HG03460 (cell line): ENCODE measurements at regions not wholly inside any gene's neighbourhood (a gene's known extent, or its start where the extent isn't known, plus 50 kb on each side); places are given as distances from the start of the nearest gene placed in this dataset.
A peak's percentile ranks its signal among the peaks of the same experiment; 100 is the strongest.

ENCODE experiments used
- ATAC-seq: cut with Tn5 transposase; IDR thresholded peaks from one replicate; pipeline ENCODE4 v1.9.1; 2021; ENCODE audit not compliant: unreplicated experiment

GRCh38 chr2:155696571-155696970 lies 636.0 kb downstream of the NR4A2 start:
- no peak for ATAC-seq

GRCh38 chr2:155695505-155695904 lies 637.0 kb downstream of the NR4A2 start:
- no peak for ATAC-seq

DNA sequence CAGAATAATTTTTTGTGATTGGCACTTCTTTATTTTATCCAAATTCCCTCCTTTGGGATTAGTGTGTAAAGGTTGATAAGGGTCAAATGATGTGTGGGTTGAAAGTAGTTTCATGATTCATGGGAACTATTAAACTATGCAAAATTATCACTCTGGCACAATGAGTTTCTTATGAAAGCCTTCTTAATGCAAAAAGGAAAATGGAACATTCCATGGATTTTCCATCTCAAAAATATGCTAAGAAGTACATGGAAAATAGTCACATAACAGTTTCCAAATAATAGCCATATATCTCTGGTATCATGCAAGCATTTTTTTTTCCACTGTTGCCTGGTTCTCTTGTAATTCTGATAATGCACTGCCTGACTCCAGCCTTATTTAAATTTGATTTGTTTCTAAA lies 639.7 kb downstream of the NR4A2 start:
- no peak for ATAC-seq

GRCh38 chr2:155692106-155692505 lies 640.4 kb downstream of the NR4A2 start:
- no peak for ATAC-seq

- ATAC-seq = peak; percentile 86
Measured at GRCh38 chr2:155690785-155691184, 641.7 kb downstream of the NR4A2 start.

- ATAC-seq = no peak
Measured at GRCh38 chr2:155689791-155690190, 642.7 kb downstream of the NR4A2 start.

- ATAC-seq = no peak
Measured at GRCh38 chr2:155687181-155687580, 645.3 kb downstream of the NR4A2 start.

DNA sequence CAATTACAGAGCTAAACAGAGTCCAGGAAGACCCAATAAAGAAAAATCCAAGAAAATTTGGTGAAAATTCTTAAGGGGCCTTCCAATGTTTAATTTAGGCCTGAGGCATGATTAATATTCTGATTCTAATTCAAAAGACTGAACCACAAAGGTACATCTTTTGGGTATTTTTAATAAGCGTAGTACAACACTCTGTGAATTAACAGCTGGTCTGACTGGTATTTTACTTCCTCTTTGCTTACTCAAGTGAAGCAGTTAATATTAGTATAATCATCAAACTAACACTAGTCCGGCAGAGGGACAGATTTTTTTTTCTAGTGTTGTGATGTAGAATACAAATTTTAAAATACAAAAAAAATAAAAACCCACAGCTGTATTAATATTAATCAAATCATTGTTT lies 652.9 kb downstream of the NR4A2 start:
- ATAC-seq = no peak

DNA sequence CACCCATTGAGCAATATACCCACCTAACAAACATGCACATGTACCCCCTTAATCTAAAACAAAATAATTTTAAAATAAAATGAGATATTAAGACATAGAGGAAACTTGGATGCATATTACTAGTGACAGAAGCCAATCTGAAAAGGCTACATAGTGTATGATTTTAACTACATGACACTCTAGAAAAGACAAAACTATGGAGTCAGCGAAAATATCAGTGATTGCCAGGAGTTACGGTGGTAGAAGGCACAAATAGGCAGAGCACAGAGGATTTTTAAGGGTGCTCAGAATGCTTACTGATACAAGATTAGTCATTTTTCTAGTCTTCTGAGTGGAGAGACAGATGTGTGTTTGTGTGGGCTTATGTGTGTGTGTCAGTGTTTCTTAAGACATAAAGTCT lies 656.6 kb downstream of the NR4A2 start:
- ATAC-seq = no peak

DNA sequence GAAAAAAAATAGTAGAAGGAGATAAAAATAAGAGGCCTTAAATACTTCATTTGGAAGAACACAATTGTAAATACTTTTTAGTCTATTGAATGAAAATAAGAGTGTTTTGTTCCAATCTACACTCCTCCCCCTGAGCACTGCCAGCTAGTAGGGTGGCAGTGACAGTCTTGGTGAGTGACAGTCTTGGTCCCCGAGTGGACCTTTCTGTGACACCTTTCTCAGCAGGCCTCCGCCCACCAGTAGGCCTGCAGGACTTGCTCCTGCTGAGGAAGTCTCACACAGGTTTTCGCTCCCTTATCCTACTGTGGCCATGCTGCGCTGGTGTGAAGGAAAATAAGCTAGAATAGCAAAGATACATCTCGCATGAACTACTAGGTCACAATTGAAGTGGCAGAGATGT lies 666.8 kb downstream of the NR4A2 start:
- ATAC-seq = no peak

DNA sequence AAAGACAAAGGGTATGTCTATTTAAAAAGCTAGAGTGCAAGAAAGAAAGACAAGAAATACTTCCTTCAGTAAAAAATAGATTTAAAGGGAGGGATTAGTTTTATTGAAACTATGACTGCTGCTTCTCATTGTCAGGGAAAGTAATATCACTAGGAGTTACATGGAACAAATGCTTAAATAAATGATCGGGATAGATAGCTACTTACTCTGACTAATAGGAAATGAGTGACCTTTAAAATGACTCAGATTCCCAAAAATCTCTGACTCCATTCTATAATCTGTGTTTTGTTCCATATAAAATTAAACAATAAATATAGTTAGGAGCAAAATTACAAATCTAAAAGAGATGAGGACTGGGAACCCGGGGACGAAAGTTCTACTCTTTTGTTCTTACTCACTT lies 669.3 kb downstream of the NR4A2 start:
- ATAC-seq = no peak

DNA sequence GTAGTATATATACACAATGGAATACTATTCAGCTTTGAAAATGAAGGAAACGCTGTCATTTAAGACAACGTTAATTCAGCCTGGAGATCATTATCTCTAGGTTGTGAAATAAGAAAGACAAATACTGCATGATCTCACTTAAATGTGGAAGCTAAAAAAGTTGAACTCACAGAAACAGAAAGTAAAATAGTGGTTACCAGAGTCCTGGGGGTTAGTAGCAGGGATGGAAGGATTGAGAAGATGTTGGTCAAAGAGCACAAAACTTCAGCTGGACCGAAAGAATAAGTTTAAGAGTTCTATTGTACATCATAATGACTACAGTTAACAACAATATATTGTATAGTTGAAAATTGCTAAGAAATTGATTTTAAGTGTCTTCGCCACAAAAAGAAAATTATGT lies 670.3 kb downstream of the NR4A2 start:
- ATAC-seq = no peak

DNA sequence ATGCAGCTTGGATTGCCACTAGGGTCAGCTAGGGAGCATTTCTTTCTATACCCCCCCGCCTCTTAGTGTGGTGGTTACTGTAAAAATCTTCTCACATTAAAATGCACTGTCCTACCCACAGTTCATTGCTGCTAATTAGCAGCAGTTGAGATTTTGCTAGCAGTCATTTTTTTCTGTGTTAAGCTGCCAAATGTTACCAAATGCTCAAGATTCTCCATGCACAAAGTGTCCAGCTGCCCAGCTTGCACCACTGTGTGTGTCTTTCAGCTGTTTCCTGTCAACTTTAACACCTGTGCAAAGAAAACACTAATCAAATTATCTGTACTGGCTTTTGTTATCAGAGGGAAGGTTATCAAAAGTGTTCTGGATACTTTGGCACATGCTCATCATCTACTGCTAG lies 679.3 kb downstream of the NR4A2 start:
- no peak for ATAC-seq

- no peak for ATAC-seq
Measured at GRCh38 chr2:155651851-155652250, 680.7 kb downstream of the NR4A2 start.

DNA sequence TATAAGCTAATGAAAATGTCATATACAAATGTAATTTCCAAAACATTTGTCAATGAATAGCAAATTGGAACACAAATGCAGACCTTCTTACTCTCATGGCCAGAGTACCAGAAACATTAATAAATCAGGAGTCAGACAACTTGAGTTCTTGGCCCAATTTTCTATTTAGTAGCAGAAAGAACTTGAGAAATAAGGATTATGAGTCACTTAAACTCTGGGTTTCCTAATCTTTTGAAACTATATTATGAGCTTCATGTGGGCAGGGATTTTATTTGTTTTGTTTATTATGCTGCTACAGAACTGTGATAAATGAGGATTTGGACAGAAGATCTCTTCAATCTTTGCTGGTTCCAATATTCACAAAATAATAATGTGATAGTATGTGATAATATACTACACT lies 686.7 kb downstream of the NR4A2 start:
- no peak for ATAC-seq

- no peak for ATAC-seq
Measured at GRCh38 chr2:155643056-155643775, 689.3 kb downstream of the NR4A2 start.

GRCh38 chr2:155633887-155634570 lies 698.5 kb downstream of the NR4A2 start:
- ATAC-seq = peak; percentile 97

DNA sequence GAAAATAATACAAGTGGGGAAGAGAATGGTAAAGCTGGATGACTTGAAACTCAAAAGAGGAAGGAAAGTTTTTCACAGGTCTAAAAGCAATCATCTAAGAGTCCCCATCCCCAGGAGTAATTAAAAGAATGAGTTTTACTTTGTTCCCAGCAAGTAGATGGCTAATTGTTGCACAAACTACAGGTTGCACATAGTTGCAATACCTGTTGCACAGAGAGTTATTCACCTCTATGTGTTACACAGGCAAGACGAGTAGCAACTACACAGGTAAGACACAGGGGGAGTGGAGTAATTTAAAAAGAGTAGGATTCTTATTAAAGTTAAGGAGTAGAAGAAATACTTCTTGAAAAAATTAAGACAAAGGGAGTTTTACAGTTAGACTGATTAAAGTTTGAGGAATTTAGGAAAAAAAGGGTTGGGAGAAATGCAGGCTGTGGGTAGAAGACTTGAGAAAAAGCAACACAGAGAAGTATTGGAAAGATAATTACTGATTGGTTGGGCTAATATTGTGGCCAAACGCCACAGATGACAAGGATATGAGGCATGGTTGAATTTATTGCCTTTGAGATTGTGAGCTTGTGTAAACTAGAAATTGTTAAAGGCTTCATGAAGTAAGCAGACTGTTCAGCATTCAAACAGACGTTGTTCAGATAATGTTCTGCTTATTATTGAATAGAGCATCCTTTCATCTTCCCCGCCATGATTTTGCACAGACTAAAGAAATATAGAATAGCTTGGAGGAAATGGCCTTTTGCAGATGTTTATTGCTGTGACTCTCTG lies 699.3 kb downstream of the NR4A2 start:
- ATAC-seq = no peak

- ATAC-seq = no peak
Measured at GRCh38 chr2:155630760-155631159, 701.8 kb downstream of the NR4A2 start.

DNA sequence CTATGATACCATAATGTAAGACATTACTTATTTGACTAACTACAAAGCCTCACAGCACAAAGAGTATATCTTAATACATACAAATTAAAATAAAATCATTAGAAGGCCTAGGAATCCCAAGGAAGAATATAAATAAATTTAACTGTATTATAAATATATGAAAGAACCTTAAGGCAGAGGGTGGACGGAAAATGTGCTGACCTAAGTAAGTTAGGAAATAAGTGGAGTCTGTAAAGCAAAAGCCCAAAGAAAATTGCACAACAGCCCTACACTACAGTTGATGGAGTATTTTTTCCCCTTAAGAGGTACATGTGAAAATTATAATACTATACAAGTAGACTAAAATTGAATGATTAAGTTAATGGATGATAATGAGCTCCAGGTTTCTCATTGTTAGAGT lies 710.1 kb downstream of the NR4A2 start:
- ATAC-seq = no peak

GRCh38 chr2:155600914-155601760 lies 731.4 kb downstream of the NR4A2 start:
- no peak for ATAC-seq
